ENCODE measurements at regions not wholly inside any gene's neighbourhood (a gene's known extent, or its start where the extent isn't known, plus 50 kb on each side); places are given as distances from the start of the nearest gene placed in this dataset.

DNA sequence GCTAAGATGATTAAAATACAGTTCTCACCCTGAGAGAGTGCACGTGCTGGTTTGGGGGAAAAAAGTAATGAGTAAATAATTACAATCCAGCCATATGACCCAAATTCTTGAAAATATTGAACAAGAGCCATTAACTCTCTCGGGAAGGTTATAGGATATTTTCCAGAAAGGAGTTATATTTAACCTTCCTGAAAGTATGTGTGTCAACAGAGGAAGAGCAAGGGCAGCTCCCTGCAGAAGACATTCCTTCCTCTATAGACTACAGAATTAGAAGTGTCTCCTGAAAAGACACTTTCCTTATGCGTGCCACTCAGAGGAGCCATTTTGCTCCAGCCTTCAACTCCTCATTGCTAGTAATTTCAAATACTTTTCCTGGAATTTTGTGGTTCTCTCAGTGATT, 648.7 kb downstream of the USP25 start:
- no peaks in the 10 kb centered on the region for H3K9me3 ChIP-seq (ENCODE audit: low read depth, low read length, poor library complexity, severe bottlenecking)
- POLR2A ChIA-PET (ENCODE audit: low non-redundant PET), result no interaction called here
- no peaks in the 10 kb centered on the region for H3K36me3 ChIP-seq (ENCODE audit: insufficient read depth, low read length, poor library complexity, severe bottlenecking)
- TF ChIP-seq EZH2 (IDR thresholded peaks at IDR 0.05; ENCODE audit: borderline replicate concordance, low read depth, low read length, poor library complexity, severe bottlenecking), result no peak
- no peak for TF ChIP-seq CTCF (conservative IDR thresholded peaks at IDR 0.05; ENCODE audit: low read depth, low read length)
- no peak overlapping the region for H3K27ac ChIP-seq (ENCODE audit: low read depth, low read length, poor library complexity, severe bottlenecking)
- no peaks in the 10 kb centered on the region for H3K4me1 ChIP-seq (ENCODE audit: insufficient read depth, low read length, poor library complexity, severe bottlenecking)
- no TSS peak for BruUV-seq (replicated peaks)
- no peak for DNase-seq (ENCODE audit: low spot score)
- intact Hi-C loops (cut with micrococcal nuclease; ENCODE audit: unreplicated experiment), result no loop called here
- H3K4me3 ChIP-seq (ENCODE audit: low read depth, low read length, poor library complexity, severe bottlenecking), result no peak overlapping the region
- H3K27me3 ChIP-seq (replicated peaks; ENCODE audit: insufficient read depth, low read depth, low read length, poor library complexity), result no peaks in the 10 kb centered on the region
- CTCF ChIA-PET, result no interaction called here

- H3K9me3 ChIP-seq (ENCODE audit: low read depth, low read length, poor library complexity, severe bottlenecking), result no peaks in the 10 kb centered on the region
- no peak overlapping the region for H3K27ac ChIP-seq (ENCODE audit: low read depth, low read length, poor library complexity, severe bottlenecking)
- H3K36me3 ChIP-seq (ENCODE audit: insufficient read depth, low read length, poor library complexity, severe bottlenecking), result no peaks in the 10 kb centered on the region
- no TSS peak for BruUV-seq (replicated peaks)
- intact Hi-C loops (cut with micrococcal nuclease; ENCODE audit: unreplicated experiment), result no loop called here
- ChIA-PET CTCF (no interaction called here), POLR2A (ENCODE audit: low non-redundant PET) (no interaction called here)
- TF ChIP-seq EZH2 (IDR thresholded peaks at IDR 0.05; ENCODE audit: borderline replicate concordance, low read depth, low read length, poor library complexity, severe bottlenecking) (no peak), CTCF (conservative IDR thresholded peaks at IDR 0.05; ENCODE audit: low read depth, low read length) (no peak)
- H3K27me3 ChIP-seq (replicated peaks; ENCODE audit: insufficient read depth, low read depth, low read length, poor library complexity), result no peaks in the 10 kb centered on the region
- no peak for DNase-seq (ENCODE audit: low spot score)
- no peaks in the 10 kb centered on the region for H3K4me1 ChIP-seq (ENCODE audit: insufficient read depth, low read length, poor library complexity, severe bottlenecking)
- no peak overlapping the region for H3K4me3 ChIP-seq (ENCODE audit: low read depth, low read length, poor library complexity, severe bottlenecking)
These were observed 658.5 kb downstream of the USP25 start for GRCh38 chr21:16388291-16388690.

DNA sequence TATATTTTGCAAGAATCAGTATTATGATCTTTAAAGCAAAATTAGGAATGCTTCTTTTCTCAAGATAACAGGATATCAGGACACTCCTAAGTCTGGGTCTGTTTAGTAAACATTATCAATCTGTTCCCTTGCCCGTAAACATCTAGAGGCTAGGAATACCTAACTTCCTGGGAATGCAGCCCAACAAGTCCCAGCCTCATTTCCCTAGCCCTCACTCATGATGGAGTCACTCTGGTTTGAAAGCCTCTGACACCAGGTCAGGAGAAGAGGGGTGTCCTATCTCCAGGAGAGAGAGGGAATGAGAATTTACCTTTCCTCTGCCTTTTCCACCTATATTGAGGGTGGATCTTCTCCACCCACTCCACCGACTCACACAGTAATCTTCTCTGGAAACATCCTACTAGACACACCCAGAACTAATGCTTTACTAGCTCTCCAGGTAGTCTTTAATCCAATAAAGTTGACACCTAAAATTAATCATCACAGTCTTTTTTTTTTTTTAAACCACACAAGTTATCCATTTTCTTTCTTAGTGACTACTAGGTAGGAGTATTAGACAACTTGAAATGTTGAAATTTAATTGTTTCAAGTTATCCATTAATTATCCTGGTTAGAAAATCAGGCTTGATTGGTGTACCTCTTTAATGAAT, 659.3 kb downstream of the USP25 start:
- CTCF ChIA-PET, result no interaction called here
- BruUV-seq (replicated peaks), result no TSS peak

More for the DNA sequence above, 659.3 kb downstream of the USP25 start:
- H3K4me3 ChIP-seq (ENCODE audit: low read depth, low read length, poor library complexity, severe bottlenecking), result no peak overlapping the region
- no peaks in the 10 kb centered on the region for H3K36me3 ChIP-seq (ENCODE audit: insufficient read depth, low read length, poor library complexity, severe bottlenecking)
- H3K27me3 ChIP-seq (replicated peaks; ENCODE audit: insufficient read depth, low read depth, low read length, poor library complexity), result no peaks in the 10 kb centered on the region
- no peak overlapping the region for H3K27ac ChIP-seq (ENCODE audit: low read depth, low read length, poor library complexity, severe bottlenecking)
- TF ChIP-seq EZH2 (IDR thresholded peaks at IDR 0.05; ENCODE audit: borderline replicate concordance, low read depth, low read length, poor library complexity, severe bottlenecking) (no peak), CTCF (conservative IDR thresholded peaks at IDR 0.05; ENCODE audit: low read depth, low read length) (no peak)
- intact Hi-C loops (cut with micrococcal nuclease; ENCODE audit: unreplicated experiment), result no loop called here
- H3K9me3 ChIP-seq (ENCODE audit: low read depth, low read length, poor library complexity, severe bottlenecking), result no peaks in the 10 kb centered on the region
- no peak for DNase-seq (ENCODE audit: low spot score)
- POLR2A ChIA-PET (ENCODE audit: low non-redundant PET), result no interaction called here
- H3K4me1 ChIP-seq (ENCODE audit: insufficient read depth, low read length, poor library complexity, severe bottlenecking), result no peaks in the 10 kb centered on the region

All from A673 (cell line).